Uterus (tissue), 3 donors: ENCODE measurements at regions not wholly inside any gene's neighbourhood (a gene's known extent, or its start where the extent isn't known, plus 50 kb on each side); places are given as distances from the start of the nearest gene placed in this dataset.

ENCODE experiments used
- DNase-seq, 2 donors: peaks; one replicate each; pipeline ENCODE4 v3.0.0-alpha.2; 2019 to 2020
- H3K27ac ChIP-seq, 2 donors: fragments of 200-600 bp; sonication (generic); 1 replicate in 1 of 2; 2 replicates in 1 of 2; pipeline ENCODE4 v1.5.1; 2016 to 2018
- H3K27me3 ChIP-seq, 2 donors: fragments of 200-600 bp; sonication (generic); one replicate each; pipeline ENCODE4 v1.5.1; 2018 to 2019; ENCODE audit warnings: control low read depth in 1 of 2
- H3K36me3 ChIP-seq, 2 donors: fragments of 200-600 bp; sonication (generic); one replicate each; pipeline ENCODE4 v1.5.1; 2019; ENCODE audit warnings: control low read depth in 1 of 2
- H3K4me1 ChIP-seq, 2 donors: fragments of 200-600 bp; sonication (generic); one replicate each; pipeline ENCODE4 v1.5.1; 2018 to 2019; ENCODE audit warnings: control low read depth in 1 of 2
- H3K4me3 ChIP-seq, 2 donors: fragments of 200-600 bp; sonication (generic); 1 replicate in 1 of 2; 2 replicates in 1 of 2; pipeline ENCODE4 v1.5.1; 2018 to 2019; ENCODE audit warnings: mild to moderate bottlenecking in 1 of 2
- H3K9me3 ChIP-seq, 2 donors: fragments of 200-600 bp; sonication (generic); one replicate each; pipeline ENCODE4 v1.5.1; 2019; ENCODE audit warnings: control low read depth in 1 of 2
- CTCF ChIP-seq, 4 experiments: fragments of 200-600 bp in 2 of 4; fragments of 450-650 bp in 2 of 4; sonication (generic) in 2 of 4; IDR thresholded peaks; one replicate each; pipeline ENCODE4 v1.5.1; 2016 to 2019; ENCODE audit warnings: antibody characterized with exemption in 4 of 4, mild to moderate bottlenecking in 2 of 4, moderate library complexity in 1 of 4
- POLR2A ChIP-seq, 2 donors: fragments of 450-650 bp; IDR thresholded peaks; one replicate each; pipeline ENCODE4 v1.6.1; 2016; ENCODE audit warnings: antibody characterized with exemption in 2 of 2, mild to moderate bottlenecking in 1 of 2, moderate library complexity in 1 of 2
- intact Hi-C: fragments of 100-400 bp; cut with DNase I; formaldehyde crosslinking; loops from one replicate; pipeline ENCODE4 v1.15.1; 2023; ENCODE audit warnings: low total_unique reads
- donor health status: DM: yes; HTN: yes; CAD: no.

GRCh38 chr5:168008555-168008954 lies 282.9 kb upstream of the WWC1 start:
- Histone ChIP-seq H3K9me3 (no peaks in the 10 kb centered on the region), H3K27me3 (no peaks in the 10 kb centered on the region), H3K4me3 (no peak overlapping the region), H3K36me3 (no peaks in the 10 kb centered on the region), H3K4me1 (no peaks in the 10 kb centered on the region), H3K27ac (no peak overlapping the region)
- no peak for DNase-seq
- intact Hi-C loops = no loop called here
- TF ChIP-seq POLR2A (IDR thresholded peaks at IDR 0.05) (no peak), CTCF (IDR thresholded peaks at IDR 0.05) (no peak)

GRCh38 chr5:168011096-168011495 lies 280.3 kb upstream of the WWC1 start:
- Histone ChIP-seq H3K27me3 (no peaks in the 10 kb centered on the region), H3K36me3 (no peaks in the 10 kb centered on the region), H3K4me1 (no peaks in the 10 kb centered on the region), H3K27ac (no peak overlapping the region), H3K4me3 (no peak overlapping the region), H3K9me3 (no peaks in the 10 kb centered on the region)
- TF ChIP-seq CTCF (IDR thresholded peaks at IDR 0.05) = no peak
- TF ChIP-seq POLR2A (IDR thresholded peaks at IDR 0.05) = no peak
- DNase-seq = no peak
- intact Hi-C loops = no loop called here

- TF ChIP-seq POLR2A (IDR thresholded peaks at IDR 0.05) = no peak
- TF ChIP-seq CTCF (IDR thresholded peaks at IDR 0.05) = no peak
- Histone ChIP-seq H3K27ac (no peak overlapping the region), H3K4me1 (no peaks in the 10 kb centered on the region), H3K4me3 (no peak overlapping the region), H3K9me3 (no peaks in the 10 kb centered on the region), H3K36me3 (no peaks in the 10 kb centered on the region), H3K27me3 (no peaks in the 10 kb centered on the region)
- intact Hi-C loops = no loop called here
- no peak for DNase-seq
Observed at GRCh38 chr5:168012006-168012405, 279.4 kb upstream of the WWC1 start.

GRCh38 chr5:168013546-168013945 lies 277.9 kb upstream of the WWC1 start:
- no peak overlapping the region for H3K4me3 ChIP-seq
- H3K27ac ChIP-seq = no peak overlapping the region

GRCh38 chr5:168014433-168015123 lies 276.9 kb upstream of the WWC1 start:
- intact Hi-C loops = no loop called here
- no peak overlapping the region for H3K27ac ChIP-seq
- H3K27me3 ChIP-seq = no peaks in the 10 kb centered on the region

More at GRCh38 chr5:168013546-168013945, 277.9 kb upstream of the WWC1 start:
- intact Hi-C loops = no loop called here
- TF ChIP-seq CTCF (IDR thresholded peaks at IDR 0.05) (no peak), POLR2A (IDR thresholded peaks at IDR 0.05) (no peak)
- DNase-seq = no peak
- no peaks in the 10 kb centered on the region for H3K36me3 ChIP-seq
- H3K9me3 ChIP-seq = no peaks in the 10 kb centered on the region
- H3K27me3 ChIP-seq = no peaks in the 10 kb centered on the region
- H3K4me1 ChIP-seq = no peaks in the 10 kb centered on the region

More at GRCh38 chr5:168014433-168015123, 276.9 kb upstream of the WWC1 start:
- H3K36me3 ChIP-seq = no peaks in the 10 kb centered on the region
- H3K4me1 ChIP-seq = no peaks in the 10 kb centered on the region
- H3K4me3 ChIP-seq = no peak overlapping the region
- no peak for TF ChIP-seq POLR2A (IDR thresholded peaks at IDR 0.05)
- no peak for TF ChIP-seq CTCF (IDR thresholded peaks at IDR 0.05)
- no peaks in the 10 kb centered on the region for H3K9me3 ChIP-seq
- DNase-seq = no peak
